GM13977 (cell line): ENCODE measurements at regions not wholly inside any gene's neighbourhood (a gene's known extent, or its start where the extent isn't known, plus 50 kb on each side); places are given as distances from the start of the nearest gene placed in this dataset.

Experiments used
- DNase-seq: peaks from one replicate; pipeline ENCODE4 v3.0.0; 2012; ENCODE audit warnings: low spot score
- in situ Hi-C: fragments of 300-500 bp; cut with MboI; formaldehyde crosslinking; loops from one replicate; pipeline ENCODE4 v1.12.0; 2022; ENCODE audit warnings: low sequenced_read_pairs, low pct_unique_long_range_greater_than_20kb, mixed read lengths, inconsistent platforms; ENCODE audit not compliant: unreplicated experiment
- TF ChIP-seq, protein P1 (sequence below): IDR thresholded peaks from 2 replicates; pipeline ENCODE4 v1.5.1; 2012; ENCODE audit warnings: mild to moderate bottlenecking, control low read depth; ENCODE audit not compliant: insufficient read depth; ENCODE audit errors: extremely low read depth, missing control alignments

DNA sequence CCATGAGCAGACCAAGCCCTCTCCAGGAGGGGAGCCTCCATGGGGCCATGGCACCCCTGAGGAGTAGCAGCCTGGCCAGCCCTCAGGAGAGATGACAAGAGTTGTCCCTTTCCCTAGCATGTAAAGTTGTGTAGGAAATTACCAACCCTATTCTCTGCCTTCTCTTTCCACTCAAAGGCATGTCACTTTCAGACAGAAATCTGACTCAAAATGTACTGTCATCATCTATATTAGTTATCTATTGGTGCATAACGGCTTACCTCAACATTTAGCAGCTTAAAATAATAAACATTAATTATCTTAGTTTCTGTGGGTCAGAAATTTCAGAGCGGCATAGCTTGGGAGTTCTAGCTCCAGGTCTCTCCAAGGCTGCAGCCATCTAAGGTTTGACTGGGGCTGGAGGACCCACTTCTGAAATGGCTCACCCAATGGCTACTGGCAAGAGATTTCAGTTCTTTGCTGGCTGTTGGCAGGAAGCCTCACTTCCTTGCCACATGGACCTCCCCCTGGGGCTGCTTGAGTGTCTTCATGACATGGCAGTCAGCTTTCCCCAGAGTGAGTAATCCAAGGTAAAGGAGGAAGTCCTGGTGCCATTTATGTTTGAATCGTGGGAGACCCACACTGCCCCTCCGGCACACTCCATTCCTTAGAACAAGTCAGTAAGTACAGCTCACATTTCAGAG, 632.3 kb downstream of the CCDC171 start:
- in situ Hi-C loops, result no loop called here
- DNase-seq, result no peak
- TF ChIP-seq, protein P1, sequence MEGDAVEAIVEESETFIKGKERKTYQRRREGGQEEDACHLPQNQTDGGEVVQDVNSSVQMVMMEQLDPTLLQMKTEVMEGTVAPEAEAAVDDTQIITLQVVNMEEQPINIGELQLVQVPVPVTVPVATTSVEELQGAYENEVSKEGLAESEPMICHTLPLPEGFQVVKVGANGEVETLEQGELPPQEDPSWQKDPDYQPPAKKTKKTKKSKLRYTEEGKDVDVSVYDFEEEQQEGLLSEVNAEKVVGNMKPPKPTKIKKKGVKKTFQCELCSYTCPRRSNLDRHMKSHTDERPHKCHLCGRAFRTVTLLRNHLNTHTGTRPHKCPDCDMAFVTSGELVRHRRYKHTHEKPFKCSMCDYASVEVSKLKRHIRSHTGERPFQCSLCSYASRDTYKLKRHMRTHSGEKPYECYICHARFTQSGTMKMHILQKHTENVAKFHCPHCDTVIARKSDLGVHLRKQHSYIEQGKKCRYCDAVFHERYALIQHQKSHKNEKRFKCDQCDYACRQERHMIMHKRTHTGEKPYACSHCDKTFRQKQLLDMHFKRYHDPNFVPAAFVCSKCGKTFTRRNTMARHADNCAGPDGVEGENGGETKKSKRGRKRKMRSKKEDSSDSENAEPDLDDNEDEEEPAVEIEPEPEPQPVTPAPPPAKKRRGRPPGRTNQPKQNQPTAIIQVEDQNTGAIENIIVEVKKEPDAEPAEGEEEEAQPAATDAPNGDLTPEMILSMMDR, result no peak

DNA sequence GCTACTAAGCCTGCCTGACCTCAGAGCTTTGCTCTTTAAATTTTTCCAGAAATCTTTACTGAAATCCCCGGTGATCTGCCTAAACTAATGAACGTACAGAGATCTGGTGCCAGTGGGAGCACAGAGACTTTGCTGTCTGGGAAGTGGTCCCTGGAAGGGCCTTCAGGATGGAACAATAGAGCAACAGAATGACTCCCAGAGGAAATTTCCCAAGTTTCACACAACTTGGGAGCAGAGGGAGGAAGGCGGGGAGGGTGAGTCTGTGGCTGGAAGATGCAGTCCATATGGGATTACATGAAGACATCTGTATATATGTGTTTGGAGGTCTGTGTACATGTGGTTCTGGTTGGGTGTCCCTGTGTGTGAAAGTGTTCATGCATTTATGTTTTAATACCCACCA, 638.3 kb downstream of the CCDC171 start:
- in situ Hi-C loops, result no loop called here
- no peak for DNase-seq
- TF ChIP-seq, protein P1, result no peak

DNA sequence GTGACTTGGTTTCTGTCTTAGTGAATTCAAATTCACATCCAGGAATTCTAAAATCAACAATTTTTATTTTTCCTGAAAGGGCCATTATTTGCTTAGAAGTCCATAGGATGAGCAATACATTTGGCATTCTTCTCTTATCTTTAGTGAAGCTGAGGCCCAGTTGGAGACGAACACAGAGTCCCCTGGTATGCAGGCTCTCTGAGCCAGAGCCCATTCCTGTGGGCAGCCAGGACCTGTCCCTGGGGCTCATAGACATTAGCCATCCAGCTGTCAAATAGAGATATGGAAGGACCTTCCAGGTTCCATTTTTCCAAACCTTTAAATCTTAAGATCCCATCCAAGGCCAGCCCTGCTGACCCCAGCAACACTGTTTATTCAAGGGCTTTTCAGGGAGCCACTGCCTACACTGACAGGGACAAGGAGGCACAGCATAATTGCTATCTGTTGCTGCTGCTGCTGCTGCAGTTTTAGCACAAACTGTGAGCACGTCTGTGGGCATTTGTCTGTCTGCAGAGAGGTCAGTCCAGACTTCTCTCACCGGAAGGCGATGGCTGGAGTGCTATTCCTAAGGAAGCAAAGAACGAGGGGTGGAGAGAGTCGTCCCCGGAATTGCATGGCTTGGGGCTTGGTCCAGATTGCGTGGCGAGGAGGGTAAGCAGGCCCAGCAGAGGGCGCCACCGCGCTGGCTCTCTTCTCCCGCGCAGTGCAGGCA, 639.0 kb downstream of the CCDC171 start:
- in situ Hi-C loops, result no loop called here
- TF ChIP-seq, protein P1, result peak; percentile 87

DNA sequence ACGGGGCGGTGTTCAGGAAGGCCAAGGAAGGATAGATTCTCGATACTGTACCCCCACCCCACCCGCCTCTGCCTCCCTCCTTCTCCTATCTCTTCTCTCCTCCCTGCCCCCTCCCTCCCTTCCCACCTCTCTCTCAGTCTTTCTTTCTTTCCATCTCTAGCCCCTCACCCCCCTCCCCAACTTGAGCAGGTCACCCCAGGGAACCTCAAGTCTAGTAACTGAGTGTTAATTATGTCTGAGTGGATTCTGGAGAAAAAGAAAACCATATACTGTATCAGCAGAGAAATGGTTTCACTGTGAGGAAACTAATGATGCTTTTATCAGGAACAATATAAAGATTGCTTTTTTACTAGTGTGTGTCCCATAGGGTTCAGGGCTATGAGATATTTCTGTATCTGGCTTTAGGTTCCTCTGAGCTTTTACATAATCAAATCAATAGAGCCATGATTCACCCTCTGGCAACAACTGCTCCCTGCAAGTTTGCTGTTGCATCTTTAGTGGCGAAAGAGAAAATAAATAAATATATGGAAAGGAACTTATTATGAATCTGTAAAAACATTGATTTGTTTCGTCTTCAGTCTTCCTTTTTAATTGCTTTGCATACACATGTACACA, 639.7 kb downstream of the CCDC171 start:
- DNase-seq, result no peak
- in situ Hi-C loops, result no loop called here
- TF ChIP-seq, protein P1, result no peak

More for the DNA sequence above, 639.0 kb downstream of the CCDC171 start:
- DNase-seq, result peak; percentile 66

DNA sequence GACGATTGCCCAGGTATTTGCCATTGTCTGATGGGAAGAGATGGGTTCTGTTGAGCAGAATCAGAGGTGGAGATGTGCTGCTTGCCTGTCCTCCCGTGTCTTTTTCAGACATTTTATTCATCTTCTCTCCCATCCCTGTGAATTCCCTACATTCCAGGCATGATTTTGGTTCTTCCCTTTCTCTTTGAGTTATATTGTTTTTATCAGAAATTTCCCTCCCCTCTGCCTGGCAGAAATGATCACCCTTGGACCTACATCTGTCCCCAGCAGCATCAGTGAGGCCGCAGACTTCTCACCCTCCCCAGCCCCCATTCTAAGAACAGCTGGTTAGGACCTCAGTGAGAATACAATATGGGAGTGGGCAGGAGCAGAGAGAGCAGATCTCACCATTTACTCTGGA, 640.2 kb downstream of the CCDC171 start:
- TF ChIP-seq, protein P1, result no peak
- in situ Hi-C loops, result no loop called here
- DNase-seq, result no peak

DNA sequence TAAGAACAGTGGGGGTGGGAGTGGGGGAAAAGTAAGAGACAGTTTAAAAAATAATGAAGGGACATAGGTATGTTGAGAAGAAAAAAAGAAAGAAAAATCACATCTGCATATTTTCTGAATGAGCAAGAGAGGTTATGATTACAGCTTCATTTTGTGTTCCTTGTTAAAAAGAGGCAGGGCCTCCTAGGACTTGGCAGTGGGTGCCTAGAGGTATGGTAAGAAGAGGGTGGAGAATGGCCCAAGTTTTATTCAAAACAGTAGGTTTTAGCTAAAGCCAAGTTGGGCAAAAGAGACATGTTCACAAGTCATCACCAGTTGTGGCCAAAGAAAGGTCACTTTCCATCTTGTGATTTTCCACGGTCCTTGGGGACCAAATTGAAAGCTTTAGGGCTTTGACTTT, 643.4 kb downstream of the CCDC171 start:
- DNase-seq, result no peak
- TF ChIP-seq, protein P1, result no peak
- in situ Hi-C loops, result no loop called here
